ENCODE measurements at regions not wholly inside any gene's neighbourhood (a gene's known extent, or its start where the extent isn't known, plus 50 kb on each side); places are given as distances from the start of the nearest gene placed in this dataset.

GRCh38 chr7:69122953-69123352, 475.3 kb upstream of the AUTS2 start:
- H3K9ac ChIP-seq (ENCODE audit: low read length), result no peak overlapping the region
- H3K4me2 ChIP-seq (ENCODE audit: low read length), result no peak overlapping the region
- POLR2A ChIA-PET (ENCODE audit: unreplicated experiment), result no interaction called here
- no peaks in the 10 kb centered on the region for H3K9me3 ChIP-seq (ENCODE audit: low read length)
- no peaks in the 10 kb centered on the region for H3K36me3 ChIP-seq (ENCODE audit: low read depth, low read length)
- CTCF ChIA-PET, result no interaction called here
- H2AFZ ChIP-seq (ENCODE audit: low read length), result no peak overlapping the region
- no peaks in the 10 kb centered on the region for H3K79me2 ChIP-seq (ENCODE audit: low read length)
- no peak for ATAC-seq
- no peak for DNase-seq
- no peaks in the 10 kb centered on the region for H3K27me3 ChIP-seq (ENCODE audit: low read length)
- no peaks in the 10 kb centered on the region for H3K4me1 ChIP-seq (ENCODE audit: insufficient read depth, low read length)
- no peak overlapping the region for H3K27ac ChIP-seq (ENCODE audit: low read length)
- intact Hi-C loops (cut with micrococcal nuclease), result no loop called here
- H3K4me3 ChIP-seq (ENCODE audit: low read length), result no peak overlapping the region
- H4K20me1 ChIP-seq (ENCODE audit: low read length), result no peaks in the 10 kb centered on the region
- BruUV-seq (replicated peaks), result no TSS peak
- no peaks in the 10 kb centered on the region for H3K9me2 ChIP-seq (replicated peaks; ENCODE audit: low read length)
- no peaks in the 10 kb centered on the region for H3F3A ChIP-seq (ENCODE audit: low read length, unreplicated experiment)
- no peak for TF ChIP-seq EZH2 (IDR thresholded peaks at IDR 0.05; ENCODE audit: low read length, unreplicated experiment)
- no peak for TF ChIP-seq CTCF (conservative IDR thresholded peaks at IDR 0.05; ENCODE audit: low read depth, low read length)

- no peaks in the 10 kb centered on the region for H4K20me1 ChIP-seq (ENCODE audit: low read length)
- ChIA-PET CTCF (no interaction called here), POLR2A (ENCODE audit: unreplicated experiment) (no interaction called here)
- no peak for ATAC-seq
- H3K36me3 ChIP-seq (ENCODE audit: low read depth, low read length), result no peaks in the 10 kb centered on the region
- H3K9me2 ChIP-seq (replicated peaks; ENCODE audit: low read length), result no peaks in the 10 kb centered on the region
- H3K9ac ChIP-seq (ENCODE audit: low read length), result no peak overlapping the region
- no peaks in the 10 kb centered on the region for H3K27me3 ChIP-seq (ENCODE audit: low read length)
- H3K9me3 ChIP-seq (ENCODE audit: low read length), result no peaks in the 10 kb centered on the region
- H3K4me1 ChIP-seq (ENCODE audit: insufficient read depth, low read length), result no peaks in the 10 kb centered on the region
- no peaks in the 10 kb centered on the region for H3F3A ChIP-seq (ENCODE audit: low read length, unreplicated experiment)
- H3K4me2 ChIP-seq (ENCODE audit: low read length), result no peak overlapping the region
- no peaks in the 10 kb centered on the region for H3K79me2 ChIP-seq (ENCODE audit: low read length)
- TF ChIP-seq CTCF (conservative IDR thresholded peaks at IDR 0.05; ENCODE audit: low read depth, low read length) (no peak), EZH2phosphoT487 (IDR thresholded peaks at IDR 0.05; ENCODE audit: borderline replicate concordance, low read length) (no peak), EZH2 (IDR thresholded peaks at IDR 0.05; ENCODE audit: low read length, unreplicated experiment) (no peak)
- H2AFZ ChIP-seq (ENCODE audit: low read length), result no peak overlapping the region
- H3K4me3 ChIP-seq (ENCODE audit: low read length), result no peak overlapping the region
- intact Hi-C loops (cut with micrococcal nuclease), result no loop called here
- H3K27ac ChIP-seq (ENCODE audit: low read length), result no peak overlapping the region
- DNase-seq, result no peak
- BruUV-seq (replicated peaks), result no TSS peak
Measured at GRCh38 chr7:69126896-69127479, 471.3 kb upstream of the AUTS2 start.

DNA sequence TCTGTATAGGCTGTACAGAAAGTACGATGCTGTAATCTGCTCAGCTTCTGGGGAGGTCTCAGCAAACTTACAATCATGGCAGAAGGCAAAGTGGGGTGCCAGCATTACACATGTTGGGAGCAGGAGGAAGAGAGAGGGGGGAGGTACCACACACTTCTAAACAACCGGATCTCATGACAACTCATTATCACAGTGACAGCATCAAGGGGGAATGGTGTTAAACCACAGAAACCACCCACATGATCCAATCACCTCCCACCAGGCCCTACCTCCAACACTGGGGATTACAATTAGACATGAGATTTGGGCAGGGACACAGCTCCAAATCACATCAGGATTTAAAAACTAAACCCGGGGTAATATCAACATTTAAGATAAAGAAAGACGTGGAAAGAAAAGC, 468.8 kb upstream of the AUTS2 start:
- ATAC-seq, result no peak
- Histone ChIP-seq H3K9me2 (replicated peaks; ENCODE audit: low read length) (no peaks in the 10 kb centered on the region), H3K27me3 (ENCODE audit: low read length) (no peaks in the 10 kb centered on the region), H3K79me2 (ENCODE audit: low read length) (no peaks in the 10 kb centered on the region), H3K36me3 (ENCODE audit: low read depth, low read length) (no peaks in the 10 kb centered on the region), H3K4me1 (ENCODE audit: insufficient read depth, low read length) (no peaks in the 10 kb centered on the region), H2AFZ (ENCODE audit: low read length) (no peak overlapping the region), H3K9me3 (ENCODE audit: low read length) (no peaks in the 10 kb centered on the region), H3K9ac (ENCODE audit: low read length) (no peak overlapping the region), H3K27ac (ENCODE audit: low read length) (no peak overlapping the region), H3K4me2 (ENCODE audit: low read length) (no peak overlapping the region), H3F3A (ENCODE audit: low read length, unreplicated experiment) (no peaks in the 10 kb centered on the region), H3K4me3 (ENCODE audit: low read length) (no peak overlapping the region), H4K20me1 (ENCODE audit: low read length) (no peaks in the 10 kb centered on the region)
- ChIA-PET POLR2A (ENCODE audit: unreplicated experiment) (no interaction called here), CTCF (no interaction called here)
- intact Hi-C loops (cut with micrococcal nuclease), result no loop called here
- DNase-seq, result no peak
- no TSS peak for BruUV-seq (replicated peaks)
- TF ChIP-seq CTCF (conservative IDR thresholded peaks at IDR 0.05; ENCODE audit: low read depth, low read length) (no peak), EZH2 (IDR thresholded peaks at IDR 0.05; ENCODE audit: low read length, unreplicated experiment) (no peak), EZH2phosphoT487 (IDR thresholded peaks at IDR 0.05; ENCODE audit: borderline replicate concordance, low read length) (no peak)
